ENCODE measurements at regions not wholly inside any gene's neighbourhood (a gene's known extent, or its start where the extent isn't known, plus 50 kb on each side); places are given as distances from the start of the nearest gene placed in this dataset.
"Not testable (repeated sequence)": the region's sequence is repeated elsewhere in the genome, so short reads cannot be mapped to it uniquely, and the experiment has no call there.

DNA sequence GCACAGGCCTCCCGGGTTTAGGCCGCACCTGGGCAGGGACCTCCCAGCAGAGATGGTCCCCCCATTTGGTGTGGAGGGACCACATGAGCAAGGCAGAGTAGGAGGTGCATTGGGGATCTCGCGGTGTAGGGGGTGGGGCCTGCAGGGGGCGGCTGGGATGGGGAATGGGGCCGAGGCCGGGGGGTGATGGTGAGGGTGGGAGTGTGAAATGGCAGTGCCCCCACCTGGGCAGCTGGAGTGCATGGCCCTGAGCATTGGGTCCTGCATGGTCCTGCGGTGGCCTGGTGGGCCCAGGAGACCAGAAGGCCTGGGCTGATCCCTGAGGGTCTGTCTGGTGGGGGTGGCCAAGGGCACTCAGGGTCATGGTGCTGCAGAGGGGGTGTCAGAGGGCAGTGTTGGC, 111.8 kb downstream of the KIF26A start:
- DNase-seq: no peak

DNA sequence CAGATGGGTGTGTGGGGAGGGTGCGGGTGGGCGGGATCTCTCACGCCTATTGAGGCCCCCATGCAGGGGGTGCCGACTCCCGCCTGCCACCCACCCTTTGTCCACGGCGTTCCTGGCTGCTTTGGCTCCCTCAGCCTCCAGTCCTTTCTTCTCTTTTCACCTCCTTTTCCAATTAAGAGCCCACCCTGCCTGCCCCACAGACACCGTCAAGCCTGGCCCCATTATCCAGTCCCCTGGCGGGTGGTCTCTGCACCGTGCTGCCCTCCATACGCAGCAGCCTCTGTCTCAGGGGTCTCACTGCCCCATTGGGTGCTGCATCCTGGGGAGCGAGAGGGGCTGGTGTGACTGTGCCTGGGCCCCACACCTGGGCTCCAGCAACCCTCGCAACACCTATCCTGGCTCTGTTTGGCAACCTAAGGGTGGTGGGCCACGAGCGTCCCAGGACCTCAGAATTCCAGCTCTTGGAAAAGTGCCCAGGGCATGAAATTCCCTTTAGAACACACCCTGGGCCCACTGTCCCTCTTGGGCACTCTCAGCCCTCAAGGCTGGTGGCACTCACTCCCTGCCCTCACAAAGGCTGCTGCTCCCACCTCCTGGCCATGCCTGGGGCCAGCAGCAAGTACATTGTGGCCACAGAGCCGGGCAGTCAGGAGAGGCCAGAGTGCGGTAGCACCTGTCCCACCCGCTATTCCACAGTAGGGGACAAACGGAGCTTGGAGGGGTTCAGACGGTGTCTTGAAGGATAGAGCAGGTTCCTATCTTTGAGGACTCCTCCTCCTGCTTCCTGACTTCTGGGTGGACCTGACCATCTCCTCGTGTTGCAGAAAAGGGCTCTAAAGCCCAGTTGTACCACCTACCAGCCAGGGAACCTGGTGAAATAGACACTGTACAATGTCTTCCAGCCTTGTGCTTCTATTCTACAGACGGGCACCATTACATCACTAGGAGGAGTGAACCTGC, 114.1 kb downstream of the KIF26A start:
- DNase-seq: no peak

DNA sequence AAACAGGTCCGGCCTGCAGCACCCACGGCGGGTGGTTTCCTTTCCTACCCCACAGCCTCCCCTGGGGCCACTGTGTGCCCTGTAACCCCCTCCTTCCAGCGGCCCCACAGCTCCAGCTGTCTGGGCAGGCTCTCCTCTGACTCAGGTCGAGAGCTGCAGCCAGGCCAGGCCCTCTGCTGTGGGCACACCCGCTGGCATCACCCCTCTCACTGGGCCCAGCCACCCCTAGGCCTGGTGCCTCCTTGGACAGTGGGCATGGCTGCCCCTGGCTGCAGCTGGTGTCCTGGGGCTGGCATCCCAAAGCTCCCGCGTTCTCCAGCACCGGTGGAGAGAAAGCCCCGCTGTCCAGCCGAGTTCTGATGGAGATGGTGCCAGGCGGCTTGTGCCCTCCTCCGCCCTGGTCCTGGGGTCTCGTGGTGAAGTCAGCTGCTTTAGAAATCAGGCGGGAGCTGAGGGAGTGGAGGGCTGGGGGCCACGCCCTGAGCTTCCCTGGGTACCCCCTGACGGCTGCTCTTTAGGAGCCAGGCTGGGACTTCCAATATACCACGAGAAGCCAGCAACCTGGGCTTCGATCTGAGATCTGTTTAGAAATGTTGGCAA, 114.9 kb downstream of the KIF26A start:
- no peak for DNase-seq

DNA sequence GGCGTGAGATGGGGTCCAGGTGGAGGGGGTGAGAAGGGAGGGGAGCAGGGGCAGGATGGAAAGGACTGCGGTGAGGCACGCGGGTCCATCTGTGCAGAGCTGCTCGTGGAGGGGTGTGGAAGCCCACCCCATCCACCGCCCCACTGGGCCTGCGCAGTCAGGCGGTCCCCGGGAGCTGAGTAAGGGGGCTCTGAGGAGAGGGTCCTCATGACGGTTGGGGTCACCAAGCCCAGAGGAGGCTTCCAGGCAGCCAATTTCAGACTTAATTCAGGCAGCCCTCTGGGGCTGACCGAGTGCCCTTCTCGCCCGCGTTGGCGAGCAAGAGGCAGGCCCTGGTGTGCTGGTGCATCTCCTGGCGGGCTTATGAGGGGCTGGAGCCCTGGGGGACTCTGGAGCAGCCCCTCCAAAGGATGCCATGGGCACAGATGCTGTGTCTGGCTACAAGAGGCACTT, 115.5 kb downstream of the KIF26A start:
- no peak for DNase-seq

DNA sequence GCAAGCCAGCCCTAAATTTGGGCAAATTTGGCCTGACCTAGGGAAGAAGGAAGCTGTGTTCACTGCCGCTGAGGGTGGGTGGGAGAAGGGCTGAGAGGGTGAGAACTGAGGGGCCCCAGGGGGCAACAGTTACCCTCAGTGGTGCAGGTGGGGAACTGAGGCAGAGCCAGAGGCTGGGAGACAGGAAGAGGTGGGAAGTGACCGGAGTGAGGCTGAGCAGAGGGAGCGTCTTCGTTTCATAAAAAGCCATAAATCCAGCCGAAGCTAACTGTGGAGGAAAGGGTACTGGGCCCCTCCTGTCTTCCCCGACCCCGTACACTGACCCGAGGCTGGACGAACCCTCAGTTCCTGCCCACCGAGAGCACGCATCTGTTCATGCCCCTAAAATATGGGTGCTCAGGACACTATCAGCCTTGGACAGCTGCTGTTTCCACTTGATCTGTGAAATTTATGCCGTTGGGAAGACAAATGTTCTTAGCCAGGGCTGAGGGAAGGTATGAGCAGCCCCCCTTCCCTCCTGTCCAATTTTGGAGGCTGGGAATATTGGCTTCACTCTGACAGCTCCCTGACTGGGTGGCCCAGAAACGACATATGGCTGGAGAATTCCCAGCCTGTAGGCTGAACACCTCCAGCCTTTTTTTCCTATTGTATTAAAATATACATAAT, 116.5 kb downstream of the KIF26A start:
- no peak for DNase-seq

DNA sequence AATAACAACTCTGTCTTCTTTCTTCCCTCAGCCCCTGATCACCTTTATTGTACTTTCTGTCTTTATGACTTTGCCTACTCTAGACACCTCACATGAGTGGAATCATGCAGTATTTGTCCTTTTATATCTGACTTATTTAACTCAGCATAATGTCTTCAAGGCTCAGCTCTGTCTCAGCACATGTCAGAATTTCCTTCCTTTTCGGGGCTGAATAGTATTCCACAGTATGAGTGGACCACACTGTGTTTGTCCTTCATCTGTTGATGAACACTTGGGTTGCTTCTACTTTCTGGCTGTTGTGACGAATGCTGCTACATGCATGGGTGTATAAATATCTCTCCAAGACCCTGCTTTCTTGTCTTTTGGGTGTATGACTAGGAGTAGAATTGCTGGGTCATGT, 117.6 kb downstream of the KIF26A start:
- DNase-seq: no peak

DNA sequence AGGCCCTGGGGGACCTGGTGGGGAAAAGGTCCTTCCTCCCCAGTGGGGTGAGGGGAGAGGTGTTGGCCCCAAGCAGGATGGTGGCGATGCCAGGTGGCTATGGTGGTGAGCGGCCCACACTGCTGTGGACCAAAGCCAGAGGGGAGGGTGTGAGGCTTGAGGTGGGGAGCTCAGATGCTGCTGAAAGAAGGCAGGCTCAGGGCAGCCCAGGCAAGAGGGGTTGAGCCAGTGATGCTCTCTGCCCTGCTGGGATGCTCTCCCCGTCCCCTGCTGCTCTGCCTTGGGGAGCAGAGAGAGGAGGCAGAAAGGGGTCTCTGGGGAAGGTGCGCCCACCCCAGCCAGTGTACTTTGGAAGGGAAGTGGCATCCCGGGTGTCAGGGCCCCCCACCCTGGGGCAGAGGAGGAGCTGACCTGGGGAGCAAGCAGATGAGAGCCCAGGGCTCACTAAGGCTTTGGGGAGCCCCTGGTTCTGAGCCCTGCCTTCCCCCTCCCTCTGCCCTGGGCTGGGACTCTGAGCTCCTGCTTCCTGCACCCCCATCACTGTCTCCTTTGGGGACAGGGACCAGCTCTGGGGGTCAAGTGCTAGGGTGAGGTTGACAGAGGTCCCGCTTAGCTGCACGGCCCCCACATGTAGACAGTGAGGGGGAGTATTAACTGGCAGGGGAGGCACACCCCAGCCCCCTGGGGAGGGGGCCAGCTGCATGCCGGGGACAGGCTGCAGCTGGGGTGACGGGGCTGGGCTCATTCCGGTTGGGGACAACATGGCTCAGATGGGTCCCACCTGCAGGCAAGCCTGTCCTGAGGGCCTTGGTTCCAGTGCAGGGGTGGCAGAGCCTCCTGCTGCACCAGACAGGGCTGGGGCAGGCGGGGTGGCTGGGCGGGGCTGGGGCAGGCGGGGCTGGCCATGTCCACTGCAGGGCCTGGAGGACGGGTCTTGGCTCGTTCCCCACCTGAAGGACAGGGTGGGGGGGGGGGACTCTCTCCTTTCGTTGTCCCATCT, 124.4 kb downstream of the KIF26A start:
- DNase-seq: no peak

DNA sequence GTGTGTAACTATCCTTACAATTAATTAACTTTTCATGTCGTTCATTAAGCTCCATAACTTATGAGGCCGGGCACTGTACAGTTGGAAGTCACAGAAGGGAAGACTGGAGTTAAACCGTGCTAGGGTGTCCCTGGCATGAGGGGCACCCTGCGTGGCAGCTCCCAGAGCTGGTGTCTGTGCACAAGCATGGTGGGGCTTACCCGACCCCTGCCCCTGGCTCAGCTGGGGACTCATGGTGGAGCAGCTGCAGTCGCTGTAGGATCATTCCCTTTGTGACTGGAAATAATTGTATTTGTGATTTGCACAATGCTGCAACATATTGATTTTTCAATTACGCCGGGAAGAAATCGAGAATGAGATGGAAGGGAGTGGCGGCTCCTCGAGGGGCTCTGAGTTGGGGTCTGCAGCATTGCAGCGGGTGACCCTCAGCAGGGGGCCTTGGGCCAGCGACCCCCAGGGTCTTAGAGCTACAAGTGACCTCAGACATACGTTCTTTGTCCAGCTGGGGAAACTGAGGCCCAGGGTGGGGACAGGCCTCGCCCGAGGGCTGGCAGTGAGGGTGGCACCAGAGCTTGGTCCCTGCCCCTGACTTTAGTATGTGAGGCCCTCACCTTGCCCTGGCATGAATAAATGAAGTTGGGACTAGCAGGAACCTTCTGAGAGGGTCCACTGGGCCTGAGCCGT, 125.4 kb downstream of the KIF26A start:
- DNase-seq: no peak

DNA sequence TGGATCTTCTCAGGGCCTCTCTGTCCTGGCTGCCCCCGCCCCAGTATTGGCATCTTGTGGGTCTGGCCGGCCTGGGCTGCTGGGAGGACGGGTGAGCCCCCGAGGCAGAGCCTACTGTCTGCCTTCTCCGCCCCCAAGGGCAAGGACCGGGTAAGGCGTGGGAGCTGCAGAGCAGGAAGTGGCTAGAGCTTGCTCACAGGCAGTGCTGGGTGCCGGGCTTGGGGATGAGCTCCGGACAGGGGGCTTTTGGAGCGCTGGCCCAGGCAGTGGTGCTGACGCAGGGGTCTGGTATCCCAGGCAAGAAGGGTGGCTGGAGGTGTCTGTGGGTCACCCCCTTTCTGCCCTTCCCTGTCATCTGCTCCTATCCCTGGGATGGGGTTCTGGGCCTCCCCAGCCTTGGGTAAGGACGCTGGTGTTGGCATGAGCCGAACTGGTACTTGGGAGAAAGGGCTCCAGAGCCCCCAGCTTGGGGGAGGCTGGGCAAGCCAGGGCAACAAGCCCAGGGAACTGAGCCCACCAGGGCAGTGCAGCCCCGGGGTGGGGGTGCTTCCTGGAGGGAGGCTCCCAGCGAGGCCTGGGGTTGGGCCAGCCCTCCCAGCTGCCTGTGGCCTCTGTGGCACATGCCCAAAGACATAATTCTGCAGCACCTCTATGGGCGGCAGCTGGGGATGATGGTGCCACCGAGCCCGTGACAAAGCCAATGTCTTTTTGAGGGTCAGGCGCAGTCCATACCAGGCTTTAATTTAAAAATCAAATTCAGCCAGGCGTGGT, 126.3 kb downstream of the KIF26A start:
- no peak for DNase-seq

DNA sequence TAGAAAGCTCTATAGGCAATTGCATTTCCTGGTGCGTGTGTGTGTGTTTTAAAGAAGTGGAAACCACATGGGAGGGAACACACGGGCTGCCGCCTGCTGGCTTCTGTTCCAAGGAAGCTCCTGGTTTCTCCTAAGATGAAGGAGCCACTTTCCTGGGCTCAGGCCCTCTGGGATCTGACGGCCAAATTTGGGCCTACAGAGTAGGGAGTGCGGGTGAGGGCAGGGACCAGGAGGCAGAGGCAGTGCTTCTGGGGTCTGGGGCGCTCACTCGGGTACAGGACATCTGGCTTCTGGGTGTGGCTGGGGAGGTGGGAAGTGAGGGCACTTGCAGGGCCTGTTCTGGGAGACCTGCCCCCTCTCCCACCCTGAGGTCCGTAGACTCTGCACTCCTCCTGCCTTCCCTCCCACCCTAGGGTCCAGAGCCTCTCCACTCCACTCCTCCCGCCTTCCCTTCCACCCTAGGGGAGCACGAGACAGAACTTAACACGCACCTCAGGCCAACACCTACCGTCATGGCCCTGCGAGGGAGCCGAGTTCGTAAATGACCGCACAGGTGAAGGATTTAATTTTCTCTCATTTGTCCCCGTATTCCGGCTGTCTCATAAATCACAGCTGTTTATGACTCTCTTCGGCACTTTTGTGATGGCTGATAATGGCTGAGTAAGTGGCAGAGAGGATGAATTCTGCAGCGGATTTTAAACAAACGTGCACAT, 127.7 kb downstream of the KIF26A start:
- no peak for DNase-seq

DNA sequence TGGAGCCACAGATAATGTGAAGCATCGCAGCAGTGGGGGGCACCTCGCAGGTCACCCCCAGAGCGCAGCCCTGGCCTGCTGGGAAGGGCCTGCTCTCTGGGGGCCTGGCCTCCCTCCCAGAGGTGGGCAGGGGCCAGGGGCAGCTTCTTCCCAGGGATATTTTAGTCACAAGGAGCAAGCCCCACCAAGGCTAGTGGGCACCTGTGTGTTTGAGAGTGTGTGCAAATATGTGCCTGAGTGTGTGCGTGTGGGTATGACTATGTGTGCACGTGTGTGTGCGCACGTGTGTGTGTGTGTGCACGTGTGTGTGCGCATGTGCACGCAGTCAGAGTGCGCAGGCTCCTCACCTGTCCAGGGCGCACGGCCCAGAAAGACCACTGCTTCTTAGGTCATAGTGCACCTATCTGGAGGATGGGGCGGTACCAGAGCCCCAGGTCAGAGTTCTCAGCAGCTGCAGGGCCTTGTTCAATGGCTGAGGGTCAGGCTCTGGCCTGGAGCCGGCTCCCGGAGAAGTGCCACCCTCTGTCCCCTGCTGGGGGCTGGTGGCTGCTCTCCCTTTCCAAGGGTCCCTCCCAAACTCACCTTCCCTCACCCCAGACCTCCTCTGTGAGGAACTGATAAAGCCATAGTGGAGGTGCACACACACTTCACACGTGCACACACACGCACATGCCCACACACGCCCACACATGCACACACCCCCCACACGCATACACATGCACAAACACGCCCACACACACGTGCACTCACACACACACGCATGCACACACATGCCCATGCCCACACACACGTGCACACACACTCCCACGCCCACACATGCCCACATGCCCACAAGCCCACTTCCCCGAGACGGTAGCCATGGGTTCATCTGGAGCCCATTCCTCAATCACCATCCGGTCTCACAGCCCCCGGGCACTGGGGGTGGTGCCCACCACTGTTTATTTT, 128.5 kb downstream of the KIF26A start:
- no peak for DNase-seq

DNA sequence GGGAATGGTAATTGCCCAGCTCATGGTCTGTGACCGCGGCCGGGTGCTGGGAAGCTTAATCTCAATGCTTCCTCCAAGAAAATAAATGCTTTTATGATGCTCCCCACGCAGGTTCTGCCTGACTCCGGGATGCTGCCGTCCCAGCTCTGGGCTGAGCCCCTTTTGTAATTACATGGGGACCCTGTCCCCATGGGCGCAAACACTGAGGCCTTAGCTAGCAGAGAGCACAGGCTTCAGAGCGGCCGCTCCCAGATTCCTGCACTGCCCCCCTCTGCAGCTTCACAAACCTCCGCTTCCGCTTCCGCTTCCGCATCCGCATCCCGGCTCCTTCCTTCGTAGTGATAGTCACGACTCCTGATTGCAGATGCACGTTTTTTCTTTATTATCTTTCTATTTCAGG, 129.5 kb downstream of the KIF26A start:
- no peak for DNase-seq

DNA sequence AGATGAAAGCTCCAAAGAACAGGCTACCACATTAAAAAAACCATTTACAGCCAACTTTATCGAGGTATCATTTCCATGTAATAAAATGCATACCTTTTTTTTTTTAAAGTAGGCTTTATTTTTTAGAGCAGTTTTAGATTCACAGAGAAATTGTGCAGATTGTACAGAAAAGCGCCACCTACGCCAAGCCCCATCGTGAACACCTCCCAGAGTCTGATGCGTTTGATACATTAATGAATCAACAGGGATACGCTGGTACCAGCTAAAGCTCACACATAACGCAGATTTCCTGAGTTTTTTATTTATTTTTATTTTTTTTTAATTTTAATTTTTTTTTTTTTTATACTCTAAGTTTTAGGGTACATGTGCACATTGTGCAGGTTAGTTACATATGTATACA, 129.9 kb downstream of the KIF26A start:
- DNase-seq: no peak

DNA sequence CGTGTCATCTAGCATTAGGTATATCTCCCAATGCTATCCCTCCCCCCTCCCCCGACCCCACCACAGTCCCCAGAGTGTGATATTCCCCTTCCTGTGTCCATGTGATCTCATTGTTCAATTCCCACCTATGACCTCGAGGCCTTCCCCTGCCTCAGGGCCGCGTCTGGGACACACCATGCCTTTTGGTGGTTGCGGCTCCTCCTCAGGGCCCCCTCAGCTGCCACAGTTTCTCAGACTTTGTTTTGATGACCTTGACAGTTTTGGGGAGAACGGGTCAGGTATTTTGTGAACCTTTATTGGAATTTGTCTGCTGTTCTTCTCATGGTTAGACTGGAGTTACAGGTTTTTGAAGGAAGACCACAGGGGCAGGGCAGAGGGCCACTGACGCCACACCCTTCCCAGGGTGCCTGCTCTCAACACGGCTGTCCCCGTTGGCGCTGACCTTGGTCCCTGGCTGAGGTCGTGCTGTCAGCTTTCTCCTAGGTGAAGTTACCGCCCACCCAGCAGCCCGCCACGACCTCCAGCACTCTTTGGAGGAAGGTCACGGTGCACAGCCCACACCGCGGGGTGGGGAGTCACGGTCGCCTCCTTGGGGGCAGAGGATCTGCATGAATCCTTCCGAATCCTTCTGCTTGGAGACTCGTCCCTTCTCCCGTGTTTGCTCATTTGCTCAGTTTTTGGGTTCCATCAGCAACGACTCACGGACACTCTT, 130.5 kb downstream of the KIF26A start:
- no peak for DNase-seq

DNA sequence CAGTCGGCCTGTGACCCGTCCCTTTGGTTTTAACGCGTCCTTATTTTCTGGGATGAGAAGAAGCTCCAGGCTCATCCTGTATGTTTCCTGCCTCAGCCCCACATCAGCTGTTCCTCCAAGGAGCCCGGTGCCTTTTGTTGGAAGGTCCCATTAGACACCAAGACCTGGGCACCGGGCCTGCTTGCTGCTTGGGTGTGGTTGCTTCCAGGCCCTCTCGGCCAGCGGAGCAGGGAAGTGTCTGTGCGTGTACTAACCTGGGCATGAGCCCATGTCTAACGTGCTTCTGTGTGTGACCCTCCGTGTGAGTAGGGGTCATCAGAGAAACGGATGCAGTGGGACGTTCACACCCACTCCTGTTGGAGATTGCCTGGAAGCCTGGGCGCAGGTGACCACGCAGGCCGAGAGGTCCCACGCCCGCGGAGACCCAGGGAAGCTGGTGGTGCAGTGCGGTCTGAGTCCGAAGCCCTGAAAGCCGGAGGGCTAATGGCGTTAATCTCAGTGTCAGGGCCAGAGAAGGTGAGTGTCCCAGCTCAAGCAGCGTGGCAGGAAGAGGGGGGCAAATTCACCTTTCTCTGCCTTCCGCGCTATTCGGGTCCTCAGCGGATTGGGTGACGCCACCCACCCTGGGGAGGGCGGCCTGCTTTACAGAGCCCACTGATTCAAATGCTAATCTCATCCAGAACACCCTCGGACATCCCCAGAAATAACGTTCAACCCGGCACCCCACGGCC, 131.3 kb downstream of the KIF26A start:
- DNase-seq: not testable (repeated sequence)

DNA sequence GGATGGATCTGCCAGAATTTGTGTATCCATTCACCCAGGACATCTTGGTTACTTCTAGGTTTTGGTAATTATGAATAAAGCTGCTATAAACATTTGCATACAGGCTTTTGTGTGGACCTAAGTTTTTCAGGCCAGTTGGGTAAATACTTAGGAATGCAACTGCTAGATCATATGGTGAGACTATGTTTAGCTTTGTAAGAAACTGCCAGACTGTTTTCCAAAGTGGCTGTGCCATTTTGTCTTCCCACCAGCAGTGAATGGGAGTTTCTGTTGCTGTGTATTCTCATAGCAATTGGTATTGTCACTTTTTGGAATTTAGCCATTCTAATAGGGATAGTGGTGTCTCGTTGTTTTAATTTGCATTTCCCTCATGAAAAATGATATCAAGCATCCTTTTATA, 133.0 kb downstream of the KIF26A start:
- DNase-seq: no peak

DNA sequence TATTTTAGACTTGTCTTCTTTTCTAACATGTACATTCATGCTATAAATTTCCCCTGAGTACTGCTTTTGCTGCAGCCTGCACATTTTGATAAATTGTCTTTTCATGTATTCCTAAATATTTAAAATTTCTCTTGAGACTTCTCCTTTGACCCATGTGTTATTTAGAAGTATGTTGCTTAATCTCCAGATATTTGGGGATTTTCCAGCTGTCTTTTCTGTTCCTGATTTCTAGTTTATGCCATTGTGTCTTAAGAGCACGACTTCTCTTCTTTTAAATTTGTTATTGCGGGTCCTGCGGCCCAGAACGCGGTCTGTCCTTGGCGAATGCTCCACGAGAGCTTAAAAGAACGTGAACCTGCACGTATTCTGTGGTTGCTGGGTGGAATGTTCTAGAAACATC, 136.4 kb downstream of the KIF26A start:
- DNase-seq: no peak
